Common myeloid progenitor, CD34-positive (primary cell): ENCODE measurements at regions not wholly inside any gene's neighbourhood (a gene's known extent, or its start where the extent isn't known, plus 50 kb on each side); places are given as distances from the start of the nearest gene placed in this dataset.

Experiments
- CTCF ChIA-PET: fragments of 350-600 bp; sonication (Branson Sonifier 250); formaldehyde crosslinking; loops from one replicate; lab custom pipeline; 2021; ENCODE audit warnings: antibody characterized with exemption; lab: Charles Lee
- POLR2A ChIA-PET: fragments of 350-600 bp; sonication (Branson Sonifier 250); formaldehyde crosslinking; loops from one replicate; lab custom pipeline; 2021; ENCODE audit warnings: antibody characterized with exemption; lab: Charles Lee
- DNase-seq, 3 donors: peaks; one replicate each; pipeline versions ENCODE4 v3.0.0 to v3.0.0-alpha.2; 2013
- H3K27ac ChIP-seq, 2 experiments: 1 replicate in 1 of 2; 2 replicates in 1 of 2; pipeline ENCODE4 v1.7.0; 2013; ENCODE audit warnings: inconsistent platforms in 2 of 2, low read length in 2 of 2, mild to moderate bottlenecking in 2 of 2, low read depth in 1 of 2, moderate library complexity in 1 of 2; ENCODE audit not compliant: severe bottlenecking in 2 of 2, insufficient read depth in 1 of 2, poor library complexity in 1 of 2
- H3K27me3 ChIP-seq, 5 experiments: replicated peaks in 2 of 5; 1 replicate in 3 of 5; 2 replicates in 2 of 5; pipeline versions ENCODE4 v1.6.1 to v1.7.0; 2013; ENCODE audit warnings: low read length in 4 of 5, mild to moderate bottlenecking in 2 of 5, moderate library complexity in 2 of 5, inconsistent platforms in 1 of 5; ENCODE audit not compliant: insufficient read depth in 5 of 5, control insufficient read depth in 4 of 5
- H3K36me3 ChIP-seq, 4 experiments: 1 replicate in 2 of 4; 2 replicates in 2 of 4; pipeline versions ENCODE4 v1.6.1 to v1.7.0; 2013; ENCODE audit warnings: low read length in 3 of 4, control low read depth in 1 of 4, mild to moderate bottlenecking in 1 of 4; ENCODE audit not compliant: control insufficient read depth in 4 of 4, insufficient read depth in 4 of 4
- H3K4me1 ChIP-seq, 4 experiments: 1 replicate in 3 of 4; 2 replicates in 1 of 4; pipeline versions ENCODE4 v1.6.1 to v1.7.1; 2013; ENCODE audit warnings: low read length in 3 of 4, mild to moderate bottlenecking in 3 of 4, control low read depth in 1 of 4, inconsistent platforms in 1 of 4, moderate library complexity in 1 of 4; ENCODE audit not compliant: control insufficient read depth in 4 of 4, insufficient read depth in 4 of 4; ENCODE audit errors: control extremely low read depth in 1 of 4
- H3K4me3 ChIP-seq, 7 experiments: 1 replicate in 4 of 7; 2 replicates in 3 of 7; pipeline versions ENCODE4 v1.5.1 to v1.7.0; 2013; ENCODE audit warnings: mild to moderate bottlenecking in 7 of 7, low read length in 6 of 7, moderate library complexity in 6 of 7, inconsistent platforms in 2 of 7, low read depth in 2 of 7, control low read depth in 1 of 7; ENCODE audit not compliant: insufficient read depth in 4 of 7, control insufficient read depth in 1 of 7; ENCODE audit errors: extremely low read depth in 1 of 7
- H3K9me3 ChIP-seq, 5 experiments: 1 replicate in 4 of 5; 2 replicates in 1 of 5; pipeline versions ENCODE4 v1.6.1 to v1.7.1; 2013; ENCODE audit warnings: low read length in 4 of 5, mild to moderate bottlenecking in 2 of 5, inconsistent platforms in 1 of 5, low read depth in 1 of 5, moderate library complexity in 1 of 5; ENCODE audit not compliant: control insufficient read depth in 4 of 5, insufficient read depth in 2 of 5; ENCODE audit errors: control extremely low read depth in 1 of 5
- WGBS: methylation state at CpG from one replicate; pipeline ENCODE4 v1.1.5; 2013; ENCODE audit not compliant: insufficient coverage; 5-methylcytosine and 5-hydroxymethylcytosine counted together

DNA sequence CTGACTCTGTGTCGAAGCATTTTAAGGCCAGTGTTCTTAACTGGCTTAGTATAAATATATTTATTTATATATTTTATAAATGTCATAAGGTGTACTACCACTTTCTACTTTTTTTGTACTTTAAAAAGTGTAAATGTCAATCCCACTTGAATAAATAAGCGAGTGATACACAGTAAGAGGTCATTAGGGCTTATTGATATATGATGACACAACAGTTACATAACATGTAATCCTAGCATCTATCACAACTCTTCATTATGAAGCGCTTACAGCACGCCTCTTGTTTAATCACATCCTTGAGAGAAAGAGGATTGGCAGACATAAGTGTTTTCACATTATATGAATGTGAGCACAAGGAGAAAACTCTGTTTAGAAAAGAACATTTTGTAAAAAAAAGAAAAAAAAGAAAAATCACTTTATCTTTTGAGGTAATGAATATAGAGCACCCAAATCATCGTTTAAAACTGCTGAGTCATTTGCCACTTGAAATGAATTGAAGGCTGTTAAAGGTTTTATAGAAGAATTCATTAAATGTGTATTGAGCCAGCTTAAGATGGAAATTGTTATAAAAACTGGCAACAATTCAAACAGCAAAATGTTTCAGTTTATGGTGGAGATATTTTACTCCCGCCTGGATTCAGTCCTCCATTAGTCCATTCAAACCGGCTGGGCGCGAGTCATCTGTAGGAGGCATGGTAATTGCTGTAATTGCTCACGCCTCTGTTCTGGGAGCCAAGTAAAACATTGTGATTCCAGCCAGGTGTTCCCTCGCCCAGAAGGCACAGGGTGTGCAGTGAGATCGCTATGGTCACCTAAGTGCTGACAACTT is 627.3 kb upstream of the KIRREL3 start:
- WGBS = 98% methylated on average over 7 of the region's 12 CpGs
- Histone ChIP-seq H3K4me3 (no peak overlapping the region), H3K27me3 (no peaks in the 10 kb centered on the region), H3K9me3 (no peaks in the 10 kb centered on the region), H3K27ac (no peak overlapping the region), H3K4me1 (peaks cover 0 to 12% (median 8%) of the 10 kb centered on the region in 4 experiments), H3K36me3 (no peaks in the 10 kb centered on the region)
- ChIA-PET POLR2A (no interaction called here), CTCF (no interaction called here)
- DNase-seq = peak in 2 of 3 donors; percentile 45 to 57

GRCh38 chr11:127627204-127627603 is 626.6 kb upstream of the KIRREL3 start:
- POLR2A ChIA-PET = interaction anchor here (0.9 kb wide), 1 partner anchor 13 kb away, joined by 3 read pairs; no protein-coding TSS in a partner anchor
- no peaks in the 10 kb centered on the region for H3K9me3 ChIP-seq
- no CpG with 5 or more reads among the region's 1 CpG for WGBS

DNA sequence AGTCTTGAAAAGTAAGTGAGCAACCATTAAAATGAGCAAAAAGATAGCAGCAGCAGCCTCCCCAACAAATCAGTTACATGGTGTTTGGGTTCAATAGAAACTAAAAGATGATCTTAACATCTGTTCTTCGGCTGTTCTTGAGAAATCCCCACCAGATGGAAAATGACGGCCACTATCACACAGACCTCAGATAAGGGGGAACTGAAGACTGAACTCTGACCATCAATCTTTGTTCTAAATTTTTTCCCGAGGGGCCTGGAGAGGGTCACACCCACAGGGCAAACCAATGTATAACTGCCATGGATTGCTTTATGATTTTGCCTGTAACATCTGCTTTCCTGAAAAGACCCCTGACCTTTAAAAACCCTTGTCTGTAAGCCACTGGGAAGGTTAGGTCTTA is 624.8 kb upstream of the KIRREL3 start:
- H3K4me3 ChIP-seq = no peak overlapping the region
- H3K4me1 ChIP-seq = peaks cover 4 to 22% (median 13%) of the 10 kb centered on the region in 4 experiments
- CTCF ChIA-PET = no interaction called here
- no peaks in the 10 kb centered on the region for H3K9me3 ChIP-seq
- WGBS = 89% methylated on average over 2 of the region's 3 CpGs
- H3K36me3 ChIP-seq = no peaks in the 10 kb centered on the region
- H3K27me3 ChIP-seq = no peaks in the 10 kb centered on the region
- POLR2A ChIA-PET = no interaction called here
- DNase-seq = no peak
- no peak overlapping the region for H3K27ac ChIP-seq

More at GRCh38 chr11:127627204-127627603, 626.6 kb upstream of the KIRREL3 start:
- no peak for DNase-seq
- H3K36me3 ChIP-seq = no peaks in the 10 kb centered on the region
- no peak overlapping the region for H3K27ac ChIP-seq
- H3K4me3 ChIP-seq = no peak overlapping the region
- H3K4me1 ChIP-seq = peaks cover 4 to 18% (median 11%) of the 10 kb centered on the region in 4 experiments
- no peaks in the 10 kb centered on the region for H3K27me3 ChIP-seq
- CTCF ChIA-PET = no interaction called here

- H3K4me3 ChIP-seq = no peak overlapping the region
- no peaks in the 10 kb centered on the region for H3K9me3 ChIP-seq
- POLR2A ChIA-PET = no interaction called here
- WGBS = 92% methylated on average over 9 of the region's 10 CpGs
- no peaks in the 10 kb centered on the region for H3K36me3 ChIP-seq
- H3K27ac ChIP-seq = no peak overlapping the region
- DNase-seq = no peak
- H3K4me1 ChIP-seq = peaks cover 4 to 22% (median 13%) of the 10 kb centered on the region in 4 experiments
- no peaks in the 10 kb centered on the region for H3K27me3 ChIP-seq
- CTCF ChIA-PET = no interaction called here
Measured at GRCh38 chr11:127624306-127624856, 623.8 kb upstream of the KIRREL3 start.

- no peaks in the 10 kb centered on the region for H3K9me3 ChIP-seq
- H3K4me3 ChIP-seq = no peak overlapping the region
- H3K4me1 ChIP-seq = peaks cover 4 to 22% (median 13%) of the 10 kb centered on the region in 4 experiments
- ChIA-PET POLR2A (no interaction called here), CTCF (interaction anchor here (1.4 kb wide), 1 partner anchor 167 kb away, joined by 4 read pairs; no protein-coding TSS in a partner anchor)
- no peak overlapping the region for H3K27ac ChIP-seq
- no peaks in the 10 kb centered on the region for H3K27me3 ChIP-seq
- no peaks in the 10 kb centered on the region for H3K36me3 ChIP-seq
- peak; percentile 8 to 71 (median 58) for DNase-seq
Measured at GRCh38 chr11:127622686-127623085, 622.1 kb upstream of the KIRREL3 start.

GRCh38 chr11:127620671-127621070 is 620.1 kb upstream of the KIRREL3 start:
- H3K27me3 ChIP-seq = no peaks in the 10 kb centered on the region
- no peak overlapping the region for H3K4me3 ChIP-seq
- peaks cover 4 to 19% (median 13%) of the 10 kb centered on the region in 4 experiments for H3K4me1 ChIP-seq
- H3K27ac ChIP-seq = no peak overlapping the region
- no peaks in the 10 kb centered on the region for H3K36me3 ChIP-seq
- peak; percentile 22 to 59 (median 38) for DNase-seq
- H3K9me3 ChIP-seq = no peaks in the 10 kb centered on the region
- CTCF ChIA-PET = no interaction called here
- POLR2A ChIA-PET = interaction anchor here (1.1 kb wide), 1 partner anchor 9 kb away, joined by 3 read pairs; no protein-coding TSS in a partner anchor
- 93% methylated on average over 3 of the region's 4 CpGs for WGBS

DNA sequence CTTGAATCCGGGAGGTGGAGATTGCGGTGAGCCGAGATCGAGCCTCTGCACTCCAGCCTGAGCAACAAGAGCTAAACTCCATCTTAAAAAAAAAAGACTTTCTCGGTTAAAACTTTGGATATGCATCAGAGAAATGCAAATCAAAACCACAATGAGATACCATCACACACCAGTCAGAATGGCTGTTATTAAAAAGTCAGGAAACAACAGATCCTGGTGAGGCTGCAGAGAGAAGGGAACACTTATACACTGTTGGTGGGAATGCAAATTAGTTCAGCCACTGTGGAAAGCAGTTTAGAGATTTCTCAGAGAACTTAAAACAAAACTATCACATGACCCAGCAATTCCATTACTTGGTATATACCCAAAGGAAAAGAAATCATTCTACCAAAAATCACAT is 619.4 kb upstream of the KIRREL3 start:
- ChIA-PET CTCF (no interaction called here), POLR2A (no interaction called here)
- H3K9me3 ChIP-seq = no peaks in the 10 kb centered on the region

More for the DNA sequence above, 619.4 kb upstream of the KIRREL3 start:
- Histone ChIP-seq H3K27me3 (no peaks in the 10 kb centered on the region), H3K27ac (no peak overlapping the region), H3K4me1 (peaks cover 4 to 19% (median 13%) of the 10 kb centered on the region in 4 experiments), H3K36me3 (no peaks in the 10 kb centered on the region), H3K4me3 (no peak overlapping the region)
- no CpG with 5 or more reads among the region's 5 CpGs for WGBS
- DNase-seq = no peak
